C4-2B (cell line): ENCODE measurements at regions not wholly inside any gene's neighbourhood (a gene's known extent, or its start where the extent isn't known, plus 50 kb on each side); places are given as distances from the start of the nearest gene placed in this dataset.

Experiments
- ZFX ChIP-seq: fragments of 450-650 bp; IDR thresholded peaks from 2 replicates; pipeline ENCODE4 v1.6.1; 2017
- TF ChIP-seq, protein P1 (sequence below): fragments of 450-650 bp; conservative IDR thresholded peaks from 2 replicates; pipeline ENCODE4 v1.5.1; 2017; ENCODE audit warnings: mild to moderate bottlenecking

DNA sequence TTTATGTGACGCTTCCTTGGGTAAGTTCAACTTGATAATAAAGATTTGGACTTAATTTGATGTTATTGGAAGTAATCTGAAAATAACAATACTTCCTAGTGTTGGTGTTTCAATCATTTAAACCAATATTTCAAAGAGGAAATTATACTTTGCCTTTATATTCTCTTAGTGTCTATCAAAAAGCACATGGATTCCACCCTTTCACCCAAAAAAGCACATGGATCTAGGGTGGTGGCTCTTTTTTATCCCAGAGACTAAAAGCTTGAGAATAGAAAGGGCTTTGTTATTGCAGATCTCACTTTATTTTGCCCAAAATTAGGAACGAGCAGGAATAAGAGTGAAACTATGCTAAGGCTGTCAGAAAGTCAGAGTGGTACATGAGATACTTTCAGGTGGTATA is 75.1 kb upstream of the RASGEF1B start:
- TF ChIP-seq, protein P1, sequence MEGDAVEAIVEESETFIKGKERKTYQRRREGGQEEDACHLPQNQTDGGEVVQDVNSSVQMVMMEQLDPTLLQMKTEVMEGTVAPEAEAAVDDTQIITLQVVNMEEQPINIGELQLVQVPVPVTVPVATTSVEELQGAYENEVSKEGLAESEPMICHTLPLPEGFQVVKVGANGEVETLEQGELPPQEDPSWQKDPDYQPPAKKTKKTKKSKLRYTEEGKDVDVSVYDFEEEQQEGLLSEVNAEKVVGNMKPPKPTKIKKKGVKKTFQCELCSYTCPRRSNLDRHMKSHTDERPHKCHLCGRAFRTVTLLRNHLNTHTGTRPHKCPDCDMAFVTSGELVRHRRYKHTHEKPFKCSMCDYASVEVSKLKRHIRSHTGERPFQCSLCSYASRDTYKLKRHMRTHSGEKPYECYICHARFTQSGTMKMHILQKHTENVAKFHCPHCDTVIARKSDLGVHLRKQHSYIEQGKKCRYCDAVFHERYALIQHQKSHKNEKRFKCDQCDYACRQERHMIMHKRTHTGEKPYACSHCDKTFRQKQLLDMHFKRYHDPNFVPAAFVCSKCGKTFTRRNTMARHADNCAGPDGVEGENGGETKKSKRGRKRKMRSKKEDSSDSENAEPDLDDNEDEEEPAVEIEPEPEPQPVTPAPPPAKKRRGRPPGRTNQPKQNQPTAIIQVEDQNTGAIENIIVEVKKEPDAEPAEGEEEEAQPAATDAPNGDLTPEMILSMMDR, result no peak
- no peak for TF ChIP-seq ZFX
